Heart right ventricle (tissue), 16 donors: ENCODE measurements at regions not wholly inside any gene's neighbourhood (a gene's known extent, or its start where the extent isn't known, plus 50 kb on each side); places are given as distances from the start of the nearest gene placed in this dataset.
"Not testable (repeated sequence)": the region's sequence is repeated elsewhere in the genome, so short reads cannot be mapped to it uniquely, and the experiment has no call there.

Experiments
- ATAC-seq, 8 donors: fragments of 200-7000 bp; cut with Tn5 transposase; one replicate each; pipeline ENCODE4 v1.9.1; 2020; ENCODE audit warnings: mild to moderate bottlenecking in 8 of 8, moderate library complexity in 8 of 8, moderate number of reproducible peaks in 1 of 8
- DNase-seq, 2 donors: peaks; one replicate each; pipeline ENCODE4 v3.0.0-alpha.2; 2020
- H3K27ac ChIP-seq, 10 donors: fragments of 200-600 bp; sonication (generic) in 2 of 10; one replicate each; pipeline versions ENCODE4 v1.5.0 to v1.8.0; 2020 to 2022; ENCODE audit warnings: mild to moderate bottlenecking in 3 of 10
- H3K27me3 ChIP-seq, 7 donors: fragments of 200-600 bp; one replicate each; pipeline ENCODE4 v1.8.0; 2021 to 2022; ENCODE audit warnings: mild to moderate bottlenecking in 2 of 7
- H3K36me3 ChIP-seq, 9 donors: fragments of 200-600 bp; sonication (generic) in 1 of 9; one replicate each; pipeline versions ENCODE4 v1.5.0 to v1.8.0; 2020 to 2022; ENCODE audit warnings: mild to moderate bottlenecking in 2 of 9
- H3K4me1 ChIP-seq, 9 donors: fragments of 200-600 bp; sonication (generic) in 1 of 9; one replicate each; pipeline versions ENCODE4 v1.5.0 to v1.8.0; 2020 to 2022; ENCODE audit warnings: mild to moderate bottlenecking in 4 of 9
- H3K4me3 ChIP-seq, 10 donors: fragments of 200-600 bp; sonication (generic) in 2 of 10; one replicate each; pipeline versions ENCODE4 v1.5.0 to v1.8.0; 2020 to 2022; ENCODE audit warnings: mild to moderate bottlenecking in 7 of 10, moderate library complexity in 2 of 10
- H3K9me3 ChIP-seq, 11 donors: fragments of 200-600 bp in 10 of 11; sonication (generic) in 2 of 11; one replicate each; pipeline versions ENCODE4 v1.5.0 to v1.8.0; 2013 to 2022; ENCODE audit warnings: mild to moderate bottlenecking in 2 of 11, control low read depth in 1 of 11, moderate library complexity in 1 of 11
- WGBS, 2 donors: extraction: QIAGEN DNeasy Blood & Tissue Kit; methylation state at CpG; one replicate each; pipeline ENCODE4 v1.1.7; 2013; ENCODE audit warnings: inconsistent platforms in 1 of 2; 5-methylcytosine and 5-hydroxymethylcytosine counted together
- intact Hi-C, 10 donors: fragments of 100-400 bp; cut with DNase I; formaldehyde crosslinking; loops; one replicate each; pipeline versions ENCODE4 v1.11.1 to v1.14.2; 2022
- TF ChIP-seq, protein P1 (sequence below), 9 donors: fragments of 200-600 bp; sonication (generic) in 2 of 9; IDR thresholded peaks; one replicate each; pipeline versions ENCODE4 v1.5.0 to v1.8.0; 2021 to 2022; ENCODE audit warnings: antibody characterized with exemption in 9 of 9, mild to moderate bottlenecking in 5 of 9, moderate library complexity in 1 of 9
- donor health status: Arrhythmogenic right ventricular cardiomyopathy.
- donor health status: ischemic (EF 13 %, LVEDD 7.1; RV severe dilation, severe dysfunction).
- donor health status: healthy with polysubstance abuse.
- donor health status: DM: no; HTN: yes; CAD: no.
- donor health status: DM: no; HTN: no; CAD: no.
- donor health status: ischemic (EF 25% LVEDD 6.9; RV normal size, moderate dysfunction).
- donor health status: ischemic (EF 25% LVEDD 5.7; RV mildly dilated, moderate dysfunction).
- donor health status: healthy.
- donor health status: DM: yes; HTN: yes; CAD: no.
- donor health status: Ischemic cardiomyopathy.
- donor health status: ischemic (EF 35%, LVEDD 5.7; RV mildly dilated, moderate dysfunction).
- donor health status: nonischemic (EF 11% LVEDD 7.7; RV severe dilation, severe dysfunction).
- donor health status: DM: yes; HTN: yes; CAD: no.
- donor health status: PGD.
- donor health status: ischemic (EF 29% LVEDD 5.4; RV normal size, mild dysfunction).
- donor health status: nonischemic (EF 23%, LVEDD 6.1; RV moderate dilation, normal function).

DNA sequence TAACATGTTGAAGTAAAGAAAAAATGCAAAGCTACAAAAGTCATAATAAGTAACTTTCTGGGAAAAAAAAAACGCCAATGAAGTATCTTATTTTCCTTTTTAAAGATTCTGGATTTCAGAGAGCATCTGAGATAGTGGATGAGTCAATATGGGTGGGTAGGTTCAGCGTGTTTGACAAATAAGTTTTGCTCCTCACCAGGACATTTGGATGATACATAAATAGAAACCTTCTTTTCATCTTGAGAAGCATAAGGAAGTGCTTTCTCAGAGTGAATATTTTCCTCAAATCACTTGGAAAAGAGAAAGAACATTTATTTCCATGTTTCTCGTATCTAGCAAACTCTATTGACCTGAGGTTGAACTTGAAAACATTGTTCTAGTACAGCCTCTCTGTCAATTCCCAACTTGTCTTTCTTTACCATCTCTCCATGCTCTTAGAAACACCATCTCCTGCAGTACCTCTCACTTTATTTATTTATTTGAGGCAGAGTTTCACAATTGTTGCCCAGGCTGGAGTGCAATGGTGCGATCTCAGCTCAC is 463.2 kb downstream of the KLF5 start:
- H3K27me3 ChIP-seq, result no peaks in the 10 kb centered on the region
- no peak for DNase-seq
- ATAC-seq, result no peak
- peaks cover 0 to 2% (median 0%) of the 10 kb centered on the region in 11 donors for H3K9me3 ChIP-seq
- intact Hi-C loops, result no loop called here
- TF ChIP-seq, protein P1, sequence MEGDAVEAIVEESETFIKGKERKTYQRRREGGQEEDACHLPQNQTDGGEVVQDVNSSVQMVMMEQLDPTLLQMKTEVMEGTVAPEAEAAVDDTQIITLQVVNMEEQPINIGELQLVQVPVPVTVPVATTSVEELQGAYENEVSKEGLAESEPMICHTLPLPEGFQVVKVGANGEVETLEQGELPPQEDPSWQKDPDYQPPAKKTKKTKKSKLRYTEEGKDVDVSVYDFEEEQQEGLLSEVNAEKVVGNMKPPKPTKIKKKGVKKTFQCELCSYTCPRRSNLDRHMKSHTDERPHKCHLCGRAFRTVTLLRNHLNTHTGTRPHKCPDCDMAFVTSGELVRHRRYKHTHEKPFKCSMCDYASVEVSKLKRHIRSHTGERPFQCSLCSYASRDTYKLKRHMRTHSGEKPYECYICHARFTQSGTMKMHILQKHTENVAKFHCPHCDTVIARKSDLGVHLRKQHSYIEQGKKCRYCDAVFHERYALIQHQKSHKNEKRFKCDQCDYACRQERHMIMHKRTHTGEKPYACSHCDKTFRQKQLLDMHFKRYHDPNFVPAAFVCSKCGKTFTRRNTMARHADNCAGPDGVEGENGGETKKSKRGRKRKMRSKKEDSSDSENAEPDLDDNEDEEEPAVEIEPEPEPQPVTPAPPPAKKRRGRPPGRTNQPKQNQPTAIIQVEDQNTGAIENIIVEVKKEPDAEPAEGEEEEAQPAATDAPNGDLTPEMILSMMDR (IDR thresholded peaks at IDR 0.05), result no peak
- H3K36me3 ChIP-seq, result no peaks in the 10 kb centered on the region
- WGBS, 2 donors, result 63 to 73% methylated on average over 4 of the region's 4 CpGs
- H3K4me3 ChIP-seq, result no peak overlapping the region
- no peak overlapping the region for H3K27ac ChIP-seq
- H3K4me1 ChIP-seq, result no peaks in the 10 kb centered on the region

DNA sequence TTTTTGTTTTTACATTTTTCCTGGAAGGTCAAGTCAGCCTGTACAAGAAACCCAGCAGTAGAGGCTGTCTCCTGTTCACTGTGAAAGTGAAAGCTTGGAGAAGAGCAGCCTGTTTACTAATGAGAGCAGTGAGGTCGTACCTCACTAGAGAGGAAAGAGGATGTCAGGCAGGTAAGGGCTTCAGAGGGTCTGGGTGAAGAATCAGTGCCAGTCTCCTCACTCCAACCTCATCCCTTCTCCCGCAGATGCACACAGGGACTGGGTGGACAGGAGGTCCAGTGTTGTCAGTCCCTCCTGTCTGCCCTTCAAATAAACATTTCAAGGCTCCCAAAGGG is 462.5 kb downstream of the KLF5 start:
- intact Hi-C loops, result no loop called here
- no peak overlapping the region for H3K4me3 ChIP-seq
- ATAC-seq (no peak), DNase-seq (no peak)
- no peak overlapping the region for H3K27ac ChIP-seq
- no peaks in the 10 kb centered on the region for H3K27me3 ChIP-seq
- H3K36me3 ChIP-seq, result no peaks in the 10 kb centered on the region
- no peaks in the 10 kb centered on the region for H3K4me1 ChIP-seq
- TF ChIP-seq, protein P1 (IDR thresholded peaks at IDR 0.05), result no peak
- 38 to 59% methylated on average over 2 of the region's 2 CpGs for WGBS, 2 donors
- no peaks in the 10 kb centered on the region for H3K9me3 ChIP-seq

DNA sequence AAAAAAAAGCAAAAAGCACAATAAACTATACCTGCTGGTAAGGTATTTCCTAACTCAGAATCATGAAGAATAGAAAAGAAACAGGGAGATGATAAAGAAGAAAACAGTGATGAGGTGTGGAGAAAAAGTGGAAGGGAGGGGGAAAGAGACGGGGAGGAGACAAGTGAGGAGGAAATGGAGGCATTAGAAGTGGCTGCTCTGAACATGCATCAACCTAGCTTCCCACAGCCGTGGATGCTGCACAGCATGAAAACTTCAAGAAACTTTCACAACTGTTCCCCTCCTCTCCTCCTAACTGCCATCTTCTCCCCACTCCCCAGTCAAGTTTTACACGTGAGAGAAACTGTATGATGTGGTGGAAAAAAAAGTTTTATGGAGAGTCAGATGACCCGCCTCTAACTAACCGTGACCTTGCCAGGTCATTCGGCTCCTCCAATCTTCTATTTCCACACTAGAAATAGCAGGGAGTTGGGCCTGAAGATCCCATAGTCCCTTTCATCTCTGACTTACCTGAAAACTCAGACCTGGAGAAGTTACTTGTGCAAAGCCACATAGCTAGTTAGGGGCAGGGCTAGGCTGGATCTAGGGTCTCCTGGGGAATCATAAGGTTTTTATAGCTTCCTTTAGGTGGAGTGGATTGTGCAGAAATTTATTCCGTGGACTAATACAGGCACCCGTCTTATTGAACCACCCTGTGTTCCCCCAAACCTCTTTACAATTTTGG is 461.9 kb downstream of the KLF5 start:
- Histone ChIP-seq H3K9me3 (no peaks in the 10 kb centered on the region), H3K4me1 (no peaks in the 10 kb centered on the region), H3K4me3 (no peak overlapping the region), H3K36me3 (no peaks in the 10 kb centered on the region), H3K27ac (no peak overlapping the region), H3K27me3 (no peaks in the 10 kb centered on the region)
- no peak for DNase-seq
- no peak for ATAC-seq
- 77 to 84% methylated on average over 8 of the region's 8 CpGs for WGBS, 2 donors
- TF ChIP-seq, protein P1 (IDR thresholded peaks at IDR 0.05), result no peak
- intact Hi-C loops, result no loop called here

- 79 to 85% methylated on average over 2 of the region's 2 CpGs for WGBS, 2 donors
- H3K27me3 ChIP-seq, H3K4me1 ChIP-seq, intact Hi-C loops, H3K27ac ChIP-seq, H3K4me3 ChIP-seq, H3K36me3 ChIP-seq, H3K9me3 ChIP-seq, ATAC-seq, DNase-seq: not testable (repeated sequence)
These were observed 461.3 kb downstream of the KLF5 start for GRCh38 chr13:73520135-73520534.

DNA sequence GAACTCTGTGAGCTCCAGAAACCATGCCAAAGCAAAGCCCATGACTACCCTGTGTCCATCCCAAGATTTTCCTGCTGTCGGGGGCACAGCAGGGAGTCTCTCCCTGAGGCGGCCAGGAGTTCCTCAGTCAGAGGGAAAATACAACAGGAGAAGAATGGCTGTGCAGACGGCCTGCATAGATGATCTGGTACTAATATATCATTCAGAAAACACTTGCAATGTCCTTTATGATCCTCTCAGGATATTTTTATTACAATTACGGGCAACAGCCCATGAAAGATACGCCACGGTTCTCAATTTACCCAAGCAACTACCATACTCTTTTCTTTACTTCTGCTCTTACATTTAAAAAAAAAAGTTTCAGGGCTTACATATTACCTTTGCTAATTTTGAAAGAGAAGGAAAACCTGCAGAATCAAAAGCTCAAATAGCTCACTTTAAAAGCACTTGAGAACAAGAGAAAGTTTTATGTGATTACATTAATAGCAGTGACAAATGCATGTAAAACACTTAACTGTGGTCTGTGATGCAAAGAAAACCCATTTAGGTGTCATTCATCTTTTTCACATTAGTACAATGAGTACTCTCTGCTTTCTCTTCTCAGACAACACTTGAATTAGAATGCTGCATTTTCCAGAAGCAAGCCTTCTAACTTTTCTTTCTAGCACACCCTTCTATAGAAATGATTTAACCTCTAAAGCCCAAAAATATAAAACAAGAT is 460.8 kb downstream of the KLF5 start:
- Histone ChIP-seq H3K27ac (no peak overlapping the region), H3K9me3 (no peaks in the 10 kb centered on the region), H3K27me3 (no peaks in the 10 kb centered on the region), H3K4me3 (no peak overlapping the region), H3K4me1 (no peaks in the 10 kb centered on the region), H3K36me3 (no peaks in the 10 kb centered on the region)
- WGBS, 2 donors, result 83 to 84% methylated on average over 6 of the region's 6 CpGs
- intact Hi-C loops, result no loop called here
- TF ChIP-seq, protein P1 (IDR thresholded peaks at IDR 0.05), result no peak
- ATAC-seq (no peak), DNase-seq (no peak)
